ENCODE measurements at regions not wholly inside any gene's neighbourhood (a gene's known extent, or its start where the extent isn't known, plus 50 kb on each side); places are given as distances from the start of the nearest gene placed in this dataset.

- TF ChIP-seq CTBP2 (IDR thresholded peaks at IDR 0.05; ENCODE audit: borderline replicate concordance, insufficient read depth, insufficient read length, low read length) (no peak), SIX5 (IDR thresholded peaks at IDR 0.05; ENCODE audit: low read depth, low read length) (no peak), EZH2 (IDR thresholded peaks at IDR 0.05; ENCODE audit: low read depth, low read length, severe bottlenecking) (no peak), POLR2AphosphoS5 (IDR thresholded peaks at IDR 0.05; ENCODE audit: low read depth, low read length) (peak; percentile 18), RBBP5 (IDR thresholded peaks at IDR 0.05; ENCODE audit: borderline replicate concordance, low read depth, low read length) (no peak; the same call in 1 of the 2 replicates), RNF2 (IDR thresholded peaks at IDR 0.05; ENCODE audit: borderline replicate concordance, low read depth, low read length, missing control alignments, poor library complexity, severe bottlenecking) (no peak), JUND (IDR thresholded peaks at IDR 0.05; ENCODE audit: low read length) (no peak), SP1 (IDR thresholded peaks at IDR 0.05; ENCODE audit: low read depth, low read length) (peak; percentile 80), NANOG (IDR thresholded peaks at IDR 0.05; ENCODE audit: insufficient read depth, low read depth, low read length, poor library complexity, severe bottlenecking) (peak; percentile 80), KDM1A (IDR thresholded peaks at IDR 0.05; ENCODE audit: borderline replicate concordance, low read length) (no peak), GTF2F1 (IDR thresholded peaks at IDR 0.05; ENCODE audit: borderline replicate concordance, low read depth, low read length) (no peak), CREB1 (IDR thresholded peaks at IDR 0.05) (peak; percentile 8; the same call in 1 of the 2 replicates), RXRA (IDR thresholded peaks at IDR 0.05; ENCODE audit: insufficient read depth, low read depth, low read length) (no peak), ATF3 (IDR thresholded peaks at IDR 0.05; ENCODE audit: insufficient read depth, low read depth, low read length) (no peak), CTCF (IDR thresholded peaks at IDR 0.05; ENCODE audit: control extremely low read depth in 1 of 3, insufficient read depth in 1 of 3, low read depth in 1 of 3, low read length in 3 of 3) (no peak), MAX (IDR thresholded peaks at IDR 0.05) (no peak), TAF1 (IDR thresholded peaks at IDR 0.05; ENCODE audit: low read depth, low read length) (0 out of 2 replicates have a peak, but pooled peaks have one; percentile 54), SRF (IDR thresholded peaks at IDR 0.05; ENCODE audit: low read depth, low read length) (no peak), CEBPB (IDR thresholded peaks at IDR 0.05; ENCODE audit: low read depth, low read length) (no peak), RFX5 (IDR thresholded peaks at IDR 0.05; ENCODE audit: borderline replicate concordance, low read depth, low read length) (no peak), SP4 (IDR thresholded peaks at IDR 0.05; ENCODE audit: low read length) (no peak)
These were observed 112.9 kb downstream of the TLR5 start (continued) for GRCh38 chr1:223029985-223030769.
